ENCODE measurements at regions not wholly inside any gene's neighbourhood (a gene's known extent, or its start where the extent isn't known, plus 50 kb on each side); places are given as distances from the start of the nearest gene placed in this dataset.

GRCh38 chr1:60715970-60716369 lies 366.4 kb upstream of the NFIA start (continued):
- TF ChIP-seq CHD7 (IDR thresholded peaks at IDR 0.05; ENCODE audit: insufficient replicate concordance, low read length) (no peak), SP2 (IDR thresholded peaks at IDR 0.05; ENCODE audit: low read length) (no peak), NANOG (IDR thresholded peaks at IDR 0.05; ENCODE audit: insufficient read depth, low read depth, low read length, poor library complexity, severe bottlenecking) (no peak), POLR2AphosphoS5 (IDR thresholded peaks at IDR 0.05; ENCODE audit: low read depth, low read length) (no peak), EZH2 (IDR thresholded peaks at IDR 0.05; ENCODE audit: low read depth, low read length, severe bottlenecking) (no peak), JUND (IDR thresholded peaks at IDR 0.05; ENCODE audit: low read length) (no peak), EGR1 (IDR thresholded peaks at IDR 0.05; ENCODE audit: borderline replicate concordance, low read depth, low read length) (no peak), NRF1 (IDR thresholded peaks at IDR 0.05; ENCODE audit: low read depth, low read length) (no peak), KDM5A (IDR thresholded peaks at IDR 0.05; ENCODE audit: low read length) (no peak), SAP30 (IDR thresholded peaks at IDR 0.05; ENCODE audit: insufficient read depth, insufficient replicate concordance, low read length) (no peak)
